H9 (cell line): ENCODE measurements at regions not wholly inside any gene's neighbourhood (a gene's known extent, or its start where the extent isn't known, plus 50 kb on each side); places are given as distances from the start of the nearest gene placed in this dataset.

Source experiments
- DNase-seq: peaks from one replicate; pipeline ENCODE4 v3.0.0-alpha.2; 2017
- H2AFZ ChIP-seq: one replicate; pipeline ENCODE4 v1.6.1; 2013; ENCODE audit warnings: mild to moderate bottlenecking, low read length, control low read depth, moderate library complexity
- H2AK5ac ChIP-seq: 2 replicates; pipeline ENCODE4 v1.6.1; 2013; ENCODE audit warnings: low read length, control low read depth, mixed read lengths; ENCODE audit not compliant: insufficient read length
- H2BK120ac ChIP-seq: one replicate; pipeline ENCODE4 v1.6.1; 2013; ENCODE audit warnings: low read depth, mild to moderate bottlenecking, low read length, control low read depth, inconsistent platforms; ENCODE audit not compliant: poor library complexity, severe bottlenecking
- H2BK12ac ChIP-seq: 2 replicates; pipeline ENCODE4 v1.6.1; 2013; ENCODE audit warnings: low read length, control low read depth, mixed read lengths, low read depth; ENCODE audit not compliant: insufficient read length
- H2BK15ac ChIP-seq: 2 replicates; pipeline ENCODE4 v1.6.1; 2013; ENCODE audit warnings: low read depth, low read length, control low read depth
- H2BK20ac ChIP-seq: one replicate; pipeline ENCODE4 v1.6.1; 2013; ENCODE audit warnings: low read depth, mild to moderate bottlenecking, low read length, control low read depth, inconsistent platforms; ENCODE audit not compliant: poor library complexity, severe bottlenecking
- H2BK5ac ChIP-seq: 2 replicates; pipeline ENCODE4 v1.6.1; 2013; ENCODE audit warnings: low read length, control low read depth, mixed read lengths; ENCODE audit not compliant: insufficient read length
- H3K14ac ChIP-seq: 2 replicates; pipeline ENCODE4 v1.6.1; 2013; ENCODE audit warnings: low read length, control low read depth; ENCODE audit not compliant: insufficient read depth
- H3K18ac ChIP-seq: 2 replicates; pipeline ENCODE4 v1.6.1; 2013; ENCODE audit warnings: low read depth, mild to moderate bottlenecking, mixed read lengths, low read length, control low read depth; ENCODE audit not compliant: insufficient read length
- H3K23ac ChIP-seq: 2 replicates; pipeline ENCODE4 v1.6.1; 2013; ENCODE audit warnings: low read length, control low read depth, mixed read lengths, low read depth; ENCODE audit not compliant: insufficient read length
- H3K23me2 ChIP-seq: 2 replicates; pipeline ENCODE4 v1.6.1; 2013; ENCODE audit warnings: low read depth, mild to moderate bottlenecking, mixed read lengths, low read length, control low read depth; ENCODE audit not compliant: insufficient read length, poor library complexity, severe bottlenecking
- H3K27ac ChIP-seq: 2 replicates; pipeline ENCODE4 v1.5.1; 2013; ENCODE audit warnings: low read length, control low read depth, mixed read lengths, low read depth; ENCODE audit not compliant: insufficient read length
- H3K27me3 ChIP-seq: 2 replicates; pipeline ENCODE4 v1.6.1; 2013; ENCODE audit warnings: low read length, control low read depth, inconsistent platforms; ENCODE audit not compliant: insufficient read depth
- H3K4ac ChIP-seq: 2 replicates; pipeline ENCODE4 v1.6.1; 2013; ENCODE audit warnings: low read depth, mild to moderate bottlenecking, control low read depth, inconsistent platforms, low read length, moderate library complexity
- H3K4me1 ChIP-seq: 2 replicates; pipeline ENCODE4 v1.6.1; 2013; ENCODE audit warnings: low read length, control low read depth, inconsistent platforms; ENCODE audit not compliant: insufficient read depth
- H3K4me2 ChIP-seq: 2 replicates; pipeline ENCODE4 v1.6.1; 2013; ENCODE audit warnings: low read length, control low read depth, mixed read lengths; ENCODE audit not compliant: insufficient read length, insufficient read depth
- H3K56ac ChIP-seq: 2 replicates; pipeline ENCODE4 v1.6.1; 2013; ENCODE audit warnings: low read depth, mild to moderate bottlenecking, mixed read lengths, low read length, control low read depth; ENCODE audit not compliant: insufficient read length
- H3K79me1 ChIP-seq: 2 replicates; pipeline ENCODE4 v1.6.1; 2013; ENCODE audit warnings: low read depth, mild to moderate bottlenecking, moderate library complexity, low read length, control low read depth, inconsistent platforms; ENCODE audit not compliant: insufficient read depth, poor library complexity, severe bottlenecking
- H3K79me2 ChIP-seq: 2 replicates; pipeline ENCODE4 v1.6.1; 2013; ENCODE audit warnings: low read length, control low read depth, inconsistent platforms; ENCODE audit not compliant: insufficient read depth
- H3K9ac ChIP-seq: 2 replicates; pipeline ENCODE4 v1.6.1; 2013; ENCODE audit warnings: low read length, control low read depth, mixed read lengths; ENCODE audit not compliant: insufficient read length; ENCODE audit errors: extremely low read depth
- H3K9me3 ChIP-seq: one replicate; pipeline ENCODE4 v1.6.1; 2013; ENCODE audit warnings: low read depth, low read length, inconsistent platforms; ENCODE audit not compliant: control insufficient read depth
- H3T11ph ChIP-seq: one replicate; pipeline ENCODE4 v1.6.1; 2013; ENCODE audit warnings: mild to moderate bottlenecking, low read length, control low read depth, inconsistent platforms
- H4K20me1 ChIP-seq: one replicate; pipeline ENCODE4 v1.6.1; 2013; ENCODE audit not compliant: control insufficient read depth, insufficient read length, insufficient read depth
- H4K5ac ChIP-seq: 2 replicates; pipeline ENCODE4 v1.6.1; 2013; ENCODE audit warnings: low read depth, mild to moderate bottlenecking, mixed read lengths, low read length, control low read depth; ENCODE audit not compliant: insufficient read length
- H4K8ac ChIP-seq: replicated peaks from 2 replicates; pipeline ENCODE4 v1.6.1; 2013; ENCODE audit warnings: low read length, control low read depth, mixed read lengths, low read depth; ENCODE audit not compliant: insufficient read length
- H4K91ac ChIP-seq: 2 replicates; pipeline ENCODE4 v1.6.1; 2013; ENCODE audit warnings: low read depth, mild to moderate bottlenecking, moderate library complexity, mixed read lengths, low read length, control low read depth; ENCODE audit not compliant: insufficient read length
- H3K27ac Mint-ChIP-seq, 3 experiments: 2 replicates in 2 of 3; 3 replicates in 1 of 3; pipeline ENCODE4 v1.8.0; 2020 to 2021; ENCODE audit warnings: mixed read lengths in 3 of 3, mild to moderate bottlenecking in 1 of 3, moderate library complexity in 1 of 3
- H3K27me3 Mint-ChIP-seq: 2 replicates; pipeline ENCODE4 v1.8.0; 2021; ENCODE audit warnings: low read depth, mild to moderate bottlenecking, moderate library complexity, mixed read lengths
- H3K36me3 Mint-ChIP-seq, 3 experiments: 2 replicates in 2 of 3; 3 replicates in 1 of 3; pipeline ENCODE4 v1.8.0; 2020 to 2021; ENCODE audit warnings: low read depth in 3 of 3, mixed read lengths in 3 of 3; ENCODE audit not compliant: insufficient read depth in 1 of 3
- H3K4me1 Mint-ChIP-seq, 2 experiments: 2 replicates each; pipeline ENCODE4 v1.8.0; 2020; ENCODE audit warnings: mixed read lengths in 2 of 2
- H3K4me3 Mint-ChIP-seq, 2 experiments: 2 replicates in 1 of 2; 3 replicates in 1 of 2; pipeline ENCODE4 v1.8.0; 2020 to 2021; ENCODE audit warnings: mild to moderate bottlenecking in 2 of 2, mixed read lengths in 2 of 2, moderate library complexity in 1 of 2
- H3K9me3 Mint-ChIP-seq, 2 experiments: 2 replicates in 1 of 2; 3 replicates in 1 of 2; pipeline ENCODE4 v1.8.0; 2020; ENCODE audit warnings: mild to moderate bottlenecking in 2 of 2, mixed read lengths in 2 of 2, moderate library complexity in 1 of 2
- CTCF ChIP-seq: fragments of 200-600 bp; sonication (generic); conservative IDR thresholded peaks from 3 replicates; pipeline ENCODE4 v1.8.0; 2021; ENCODE audit warnings: antibody characterized with exemption, mild to moderate bottlenecking
- WGBS: extraction: QIAGEN DNeasy Blood & Tissue Kit; methylation state at CpG from one replicate; pipeline ENCODE4 v1.1.7; 2013; ENCODE audit warnings: missing lambda C conversion rate, low lambda C conversion rate, mixed read lengths; ENCODE audit not compliant: insufficient read length; ENCODE audit errors: extremely low coverage; 5-methylcytosine and 5-hydroxymethylcytosine counted together

- DNase-seq = no peak
- H2BK15ac ChIP-seq = no peak overlapping the region
- no peak overlapping the region for H2BK120ac ChIP-seq
- H4K20me1 ChIP-seq = no peaks in the 10 kb centered on the region
- no peak overlapping the region for H3K18ac ChIP-seq
- H3K23ac ChIP-seq = no peak overlapping the region
- no peak overlapping the region for H3K27ac Mint-ChIP-seq
- no peaks in the 10 kb centered on the region for H3K36me3 Mint-ChIP-seq
- no peak overlapping the region for H3K4ac ChIP-seq
- H3K14ac ChIP-seq = no peak overlapping the region
- H2AK5ac ChIP-seq = no peak overlapping the region
- no peak for TF ChIP-seq CTCF
- no peak overlapping the region for H2BK5ac ChIP-seq
- 0 out of 4 replicates have a peak, but pooled peaks cover 3 to 4% of the 10 kb centered on the region in 2 experiments for H3K4me1 Mint-ChIP-seq
- H3K56ac ChIP-seq = no peak overlapping the region
- no peaks in the 10 kb centered on the region for H3K27me3 Mint-ChIP-seq
- H3K27me3 ChIP-seq = no peaks in the 10 kb centered on the region
- no peaks in the 10 kb centered on the region for H3K79me2 ChIP-seq
- H3K9me3 Mint-ChIP-seq = no peaks in the 10 kb centered on the region
- no peak overlapping the region for H3K4me3 Mint-ChIP-seq
- WGBS = no CpG with 5 or more reads among the region's 4 CpGs
- H3K23me2 ChIP-seq = no peaks in the 10 kb centered on the region
- H3K27ac ChIP-seq = no peak overlapping the region
- H3K79me1 ChIP-seq = no peaks in the 10 kb centered on the region
- H3K9me3 ChIP-seq = no peaks in the 10 kb centered on the region
- H2BK12ac ChIP-seq = no peak overlapping the region
- H3K9ac ChIP-seq = no peak overlapping the region
- H4K91ac ChIP-seq = no peak overlapping the region
- H3K4me2 ChIP-seq = no peak overlapping the region
- H4K5ac ChIP-seq = no peak overlapping the region
- no peaks in the 10 kb centered on the region for H3K4me1 ChIP-seq
- no peak overlapping the region for H4K8ac ChIP-seq
- no peak overlapping the region for H3T11ph ChIP-seq
- no peak overlapping the region for H2AFZ ChIP-seq
- no peak overlapping the region for H2BK20ac ChIP-seq
These were observed 79.9 kb upstream of the MYCBP2 start for GRCh38 chr13:77406644-77407440.
